HCT116 (cell line): ENCODE measurements at regions not wholly inside any gene's neighbourhood (a gene's known extent, or its start where the extent isn't known, plus 50 kb on each side); places are given as distances from the start of the nearest gene placed in this dataset.

Experiments
- CEBPB ChIP-seq: IDR thresholded peaks from 2 replicates; pipeline ENCODE4 v1.6.1; 2012; ENCODE audit warnings: low read depth
- CTCF ChIP-seq, 3 experiments: fragments of 200-600 bp in 1 of 3; sonication (generic) in 1 of 3; IDR thresholded peaks in 2 of 3; conservative IDR thresholded peaks in 1 of 3; 2 replicates each; pipeline ENCODE4 v1.5.1; 2012 to 2017; ENCODE audit warnings: low read depth in 2 of 3, low read length in 2 of 3, antibody characterized with exemption in 1 of 3, borderline replicate concordance in 1 of 3, control low read depth in 1 of 3, mild to moderate bottlenecking in 1 of 3, mixed read lengths in 1 of 3, mixed run types in 1 of 3, moderate library complexity in 1 of 3; ENCODE audit not compliant: insufficient read depth in 1 of 3
- EZH2 ChIP-seq: fragments of 200-600 bp; sonication (generic); IDR thresholded peaks from 2 replicates; pipeline ENCODE4 v1.6.1; 2017; ENCODE audit warnings: antibody characterized with exemption, mixed run types
- EZH2phosphoT487 ChIP-seq: fragments of 200-600 bp; IDR thresholded peaks from 2 replicates; pipeline ENCODE4 v1.6.1; 2018; ENCODE audit warnings: antibody characterized with exemption, borderline replicate concordance
- MAX ChIP-seq: IDR thresholded peaks from 2 replicates; pipeline ENCODE4 v1.6.1; 2012
- POLR2A ChIP-seq: IDR thresholded peaks from 2 replicates; pipeline ENCODE4 v1.7.0; 2011; ENCODE audit warnings: borderline replicate concordance; ENCODE audit not compliant: insufficient read depth, insufficient read length; ENCODE audit errors: extremely low read depth
- POLR2AphosphoS5 ChIP-seq: IDR thresholded peaks from 2 replicates; pipeline ENCODE4 v1.6.1; 2011; ENCODE audit warnings: mild to moderate bottlenecking, low read depth, low read length, moderate library complexity
- RAD21 ChIP-seq: IDR thresholded peaks from 2 replicates; pipeline ENCODE4 v1.6.1; 2012; ENCODE audit warnings: low read depth, mild to moderate bottlenecking
- SRF ChIP-seq: IDR thresholded peaks from 2 replicates; pipeline ENCODE4 v1.6.1; 2012; ENCODE audit warnings: low read depth
- TCF7L2 ChIP-seq: IDR thresholded peaks from 2 replicates; pipeline ENCODE4 v1.7.0; 2011; ENCODE audit warnings: borderline replicate concordance, inconsistent platforms; ENCODE audit not compliant: insufficient read depth, insufficient read length; ENCODE audit errors: extremely low read depth
- YY1 ChIP-seq: IDR thresholded peaks from 2 replicates; pipeline ENCODE4 v1.6.1; 2011; ENCODE audit warnings: low read length, low read depth, moderate library complexity, mild to moderate bottlenecking; ENCODE audit not compliant: insufficient replicate concordance; ENCODE audit errors: extremely low read depth
- ZBTB33 ChIP-seq: IDR thresholded peaks from 2 replicates; pipeline ENCODE4 v1.6.1; 2011; ENCODE audit warnings: mild to moderate bottlenecking, low read length, moderate library complexity; ENCODE audit not compliant: insufficient replicate concordance; ENCODE audit errors: extremely low read depth
- ZFX ChIP-seq: fragments of 450-650 bp; IDR thresholded peaks from 2 replicates; pipeline ENCODE4 v1.6.1; 2017

GRCh38 chr3:135898774-135899173 lies 66.8 kb upstream of the PPP2R3A start:
- TF ChIP-seq CTCF (IDR thresholded peaks at IDR 0.05 in 2 of 3, conservative IDR thresholded peaks at IDR 0.05 in 1 of 3; ENCODE audit: borderline replicate concordance in 1 of 3, insufficient read depth in 1 of 3, low read depth in 2 of 3, low read length in 2 of 3): no peak
- no peak for TF ChIP-seq ZFX
- TF ChIP-seq RAD21: no peak
- TF ChIP-seq POLR2A: no peak
- no peak for TF ChIP-seq EZH2
- no peak for TF ChIP-seq YY1
- TF ChIP-seq MAX: no peak
- no peak for TF ChIP-seq POLR2AphosphoS5
- TF ChIP-seq EZH2phosphoT487: no peak
- no peak for TF ChIP-seq CEBPB
- TF ChIP-seq ZBTB33: no peak
- TF ChIP-seq TCF7L2: no peak
- TF ChIP-seq SRF: no peak
